ENCODE measurements at regions not wholly inside any gene's neighbourhood (a gene's known extent, or its start where the extent isn't known, plus 50 kb on each side); places are given as distances from the start of the nearest gene placed in this dataset.

GRCh38 chr15:81492969-81493645 lies 119.1 kb upstream of the TMC3 start:
- TF ChIP-seq, protein P1, sequence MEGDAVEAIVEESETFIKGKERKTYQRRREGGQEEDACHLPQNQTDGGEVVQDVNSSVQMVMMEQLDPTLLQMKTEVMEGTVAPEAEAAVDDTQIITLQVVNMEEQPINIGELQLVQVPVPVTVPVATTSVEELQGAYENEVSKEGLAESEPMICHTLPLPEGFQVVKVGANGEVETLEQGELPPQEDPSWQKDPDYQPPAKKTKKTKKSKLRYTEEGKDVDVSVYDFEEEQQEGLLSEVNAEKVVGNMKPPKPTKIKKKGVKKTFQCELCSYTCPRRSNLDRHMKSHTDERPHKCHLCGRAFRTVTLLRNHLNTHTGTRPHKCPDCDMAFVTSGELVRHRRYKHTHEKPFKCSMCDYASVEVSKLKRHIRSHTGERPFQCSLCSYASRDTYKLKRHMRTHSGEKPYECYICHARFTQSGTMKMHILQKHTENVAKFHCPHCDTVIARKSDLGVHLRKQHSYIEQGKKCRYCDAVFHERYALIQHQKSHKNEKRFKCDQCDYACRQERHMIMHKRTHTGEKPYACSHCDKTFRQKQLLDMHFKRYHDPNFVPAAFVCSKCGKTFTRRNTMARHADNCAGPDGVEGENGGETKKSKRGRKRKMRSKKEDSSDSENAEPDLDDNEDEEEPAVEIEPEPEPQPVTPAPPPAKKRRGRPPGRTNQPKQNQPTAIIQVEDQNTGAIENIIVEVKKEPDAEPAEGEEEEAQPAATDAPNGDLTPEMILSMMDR (IDR thresholded peaks at IDR 0.05) = no peak
- TF ChIP-seq POLR2A (IDR thresholded peaks at IDR 0.05) = no peak
